Left lung (tissue), 4 donors: ENCODE measurements at regions not wholly inside any gene's neighbourhood (a gene's known extent, or its start where the extent isn't known, plus 50 kb on each side); places are given as distances from the start of the nearest gene placed in this dataset.
"Not testable (repeated sequence)": the region's sequence is repeated elsewhere in the genome, so short reads cannot be mapped to it uniquely, and the experiment has no call there.

Experiments used
- ATAC-seq: fragments of 200-7000 bp; cut with Tn5 transposase; one replicate; pipeline ENCODE4 v1.9.1; 2020; ENCODE audit warnings: moderate library complexity
- DNase-seq, 4 donors: peaks; one replicate each; pipeline ENCODE4 v3.0.0-alpha.2; 2013 to 2020
- H3K27ac ChIP-seq, 2 donors: fragments of 200-600 bp; sonication (generic) in 1 of 2; one replicate each; pipeline versions ENCODE4 v1.5.0 to v1.8.0; 2020 to 2021
- H3K27me3 ChIP-seq, 2 donors: fragments of 200-600 bp; sonication (generic) in 1 of 2; one replicate each; pipeline versions ENCODE4 v1.5.0 to v1.8.0; 2020 to 2021
- H3K36me3 ChIP-seq, 2 donors: fragments of 200-600 bp; sonication (generic) in 1 of 2; one replicate each; pipeline versions ENCODE4 v1.5.0 to v1.8.0; 2020 to 2021
- H3K4me1 ChIP-seq, 2 donors: fragments of 200-600 bp; one replicate each; pipeline ENCODE4 v1.8.0; 2021
- H3K4me3 ChIP-seq, 2 donors: fragments of 200-600 bp; sonication (generic) in 1 of 2; one replicate each; pipeline versions ENCODE4 v1.5.0 to v1.8.0; 2020 to 2021; ENCODE audit warnings: mild to moderate bottlenecking in 1 of 2
- H3K9me3 ChIP-seq, 2 donors: fragments of 200-600 bp; sonication (generic) in 1 of 2; one replicate each; pipeline versions ENCODE4 v1.5.0 to v1.8.0; 2020 to 2021
- intact Hi-C, 2 donors: fragments of 100-400 bp; cut with DNase I; formaldehyde crosslinking; loops; one replicate each; pipeline versions ENCODE4 v1.11.2 to v1.14.2; 2022
- TF ChIP-seq, protein P1 (sequence below), 2 donors: fragments of 200-600 bp; sonication (generic) in 1 of 2; IDR thresholded peaks; one replicate each; pipeline versions ENCODE4 v1.5.0 to v1.8.0; 2021; ENCODE audit warnings: antibody characterized with exemption in 2 of 2
- donor health status: DM: no; HTN: yes; CAD: no.
- donor health status: DM: no; HTN: no; CAD: no.

DNA sequence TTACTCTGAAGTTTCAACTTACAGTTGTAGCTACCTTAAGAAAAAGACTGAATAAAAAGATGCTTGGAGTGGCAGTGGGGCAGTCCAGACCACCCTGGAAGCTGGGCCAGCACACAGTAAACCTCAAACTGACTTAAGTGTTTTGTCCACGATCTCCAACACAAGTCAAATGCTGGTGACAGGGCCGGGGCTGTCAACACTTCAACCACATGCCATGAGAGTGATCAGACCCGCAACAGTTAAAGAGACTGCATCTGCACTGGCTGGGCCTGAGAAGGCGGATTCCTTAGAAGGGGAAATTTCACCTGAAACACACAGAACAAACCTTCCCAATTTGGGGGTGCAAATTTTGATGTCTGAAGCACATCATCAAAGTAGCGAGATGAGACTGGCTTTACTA, 223.5 kb upstream of the CAND1 start:
- Histone ChIP-seq H3K27ac (no peak overlapping the region), H3K9me3 (no peaks in the 10 kb centered on the region), H3K4me1 (no peaks in the 10 kb centered on the region), H3K36me3 (no peaks in the 10 kb centered on the region), H3K4me3 (no peak overlapping the region), H3K27me3 (no peaks in the 10 kb centered on the region)
- DNase-seq (no peak), ATAC-seq (no peak)
- intact Hi-C loops: no loop called here
- TF ChIP-seq, protein P1, sequence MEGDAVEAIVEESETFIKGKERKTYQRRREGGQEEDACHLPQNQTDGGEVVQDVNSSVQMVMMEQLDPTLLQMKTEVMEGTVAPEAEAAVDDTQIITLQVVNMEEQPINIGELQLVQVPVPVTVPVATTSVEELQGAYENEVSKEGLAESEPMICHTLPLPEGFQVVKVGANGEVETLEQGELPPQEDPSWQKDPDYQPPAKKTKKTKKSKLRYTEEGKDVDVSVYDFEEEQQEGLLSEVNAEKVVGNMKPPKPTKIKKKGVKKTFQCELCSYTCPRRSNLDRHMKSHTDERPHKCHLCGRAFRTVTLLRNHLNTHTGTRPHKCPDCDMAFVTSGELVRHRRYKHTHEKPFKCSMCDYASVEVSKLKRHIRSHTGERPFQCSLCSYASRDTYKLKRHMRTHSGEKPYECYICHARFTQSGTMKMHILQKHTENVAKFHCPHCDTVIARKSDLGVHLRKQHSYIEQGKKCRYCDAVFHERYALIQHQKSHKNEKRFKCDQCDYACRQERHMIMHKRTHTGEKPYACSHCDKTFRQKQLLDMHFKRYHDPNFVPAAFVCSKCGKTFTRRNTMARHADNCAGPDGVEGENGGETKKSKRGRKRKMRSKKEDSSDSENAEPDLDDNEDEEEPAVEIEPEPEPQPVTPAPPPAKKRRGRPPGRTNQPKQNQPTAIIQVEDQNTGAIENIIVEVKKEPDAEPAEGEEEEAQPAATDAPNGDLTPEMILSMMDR (IDR thresholded peaks at IDR 0.05): no peak

DNA sequence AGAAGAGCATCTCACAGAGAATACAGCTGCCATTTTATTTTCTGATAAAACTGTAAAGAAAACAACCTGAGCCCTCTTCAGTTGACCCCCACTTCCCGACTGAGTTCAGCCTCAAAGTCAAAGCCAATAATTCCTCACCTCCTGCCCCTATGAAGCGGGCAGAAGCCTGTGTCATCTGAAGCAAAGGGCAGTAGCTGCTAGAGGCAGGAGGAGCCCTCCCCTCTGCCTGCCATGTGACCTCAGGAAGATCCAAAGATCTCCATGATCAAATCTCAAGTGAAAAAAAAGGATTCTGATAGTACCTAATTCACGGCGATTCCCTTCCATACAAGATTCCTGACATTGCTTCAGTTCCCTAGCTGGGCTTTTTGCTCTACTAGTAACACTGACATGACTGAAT, 223.1 kb upstream of the CAND1 start:
- no peak for DNase-seq
- H3K36me3 ChIP-seq: no peaks in the 10 kb centered on the region
- intact Hi-C loops: no loop called here
- H3K27me3 ChIP-seq: no peaks in the 10 kb centered on the region
- no peak overlapping the region for H3K4me3 ChIP-seq
- ATAC-seq: no peak
- H3K27ac ChIP-seq: no peak overlapping the region
- H3K9me3 ChIP-seq: no peaks in the 10 kb centered on the region
- TF ChIP-seq, protein P1 (IDR thresholded peaks at IDR 0.05): no peak
- no peaks in the 10 kb centered on the region for H3K4me1 ChIP-seq

DNA sequence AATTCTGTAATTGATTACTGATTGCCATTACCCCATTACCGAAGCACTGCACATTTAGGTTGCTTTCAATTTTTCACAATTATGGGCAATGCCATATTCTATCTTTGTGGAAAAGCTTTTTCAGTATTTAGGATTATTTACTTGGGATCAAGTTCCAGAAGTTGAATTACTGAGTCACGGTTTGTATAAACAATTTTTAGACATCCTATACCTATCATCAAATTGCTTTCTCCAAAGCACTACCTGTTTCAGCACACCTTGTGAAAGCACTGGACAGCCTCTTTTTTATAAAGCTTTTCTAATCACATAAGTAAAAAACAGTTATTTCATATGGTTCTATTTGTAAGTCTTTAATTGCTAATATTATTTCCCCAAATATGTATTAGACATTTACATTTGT, 221.5 kb upstream of the CAND1 start:
- no peak overlapping the region for H3K4me3 ChIP-seq
- no peaks in the 10 kb centered on the region for H3K36me3 ChIP-seq
- ATAC-seq (no peak), DNase-seq (no peak)
- no peaks in the 10 kb centered on the region for H3K27me3 ChIP-seq
- no peaks in the 10 kb centered on the region for H3K9me3 ChIP-seq
- no peak overlapping the region for H3K27ac ChIP-seq
- intact Hi-C loops: no loop called here
- TF ChIP-seq, protein P1 (IDR thresholded peaks at IDR 0.05): no peak
- H3K4me1 ChIP-seq: no peaks in the 10 kb centered on the region

DNA sequence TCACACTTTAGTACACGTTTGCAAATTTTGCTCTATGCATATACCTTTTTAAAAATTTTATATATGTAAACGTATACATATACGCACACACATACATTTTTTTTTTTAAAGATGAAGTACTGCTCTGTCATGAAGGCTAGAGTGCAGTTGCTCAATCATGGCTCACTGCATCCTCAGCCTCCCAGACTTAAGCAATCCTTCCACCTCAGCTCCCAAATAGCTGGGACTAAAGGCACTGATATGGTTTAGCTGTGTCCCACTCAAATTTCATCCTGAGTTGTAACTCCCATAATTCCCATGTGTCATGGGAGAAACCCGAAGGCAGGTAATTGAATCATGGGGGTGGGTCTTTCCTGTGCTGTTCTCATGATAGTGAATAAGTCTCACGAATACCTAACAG, 220.8 kb upstream of the CAND1 start:
- Histone ChIP-seq H3K4me1 (no peaks in the 10 kb centered on the region), H3K27ac (no peak overlapping the region), H3K4me3 (no peak overlapping the region), H3K9me3 (no peaks in the 10 kb centered on the region), H3K36me3 (no peaks in the 10 kb centered on the region), H3K27me3 (no peaks in the 10 kb centered on the region)
- DNase-seq (no peak), ATAC-seq (no peak)
- intact Hi-C loops: no loop called here
- TF ChIP-seq, protein P1 (IDR thresholded peaks at IDR 0.05): no peak

DNA sequence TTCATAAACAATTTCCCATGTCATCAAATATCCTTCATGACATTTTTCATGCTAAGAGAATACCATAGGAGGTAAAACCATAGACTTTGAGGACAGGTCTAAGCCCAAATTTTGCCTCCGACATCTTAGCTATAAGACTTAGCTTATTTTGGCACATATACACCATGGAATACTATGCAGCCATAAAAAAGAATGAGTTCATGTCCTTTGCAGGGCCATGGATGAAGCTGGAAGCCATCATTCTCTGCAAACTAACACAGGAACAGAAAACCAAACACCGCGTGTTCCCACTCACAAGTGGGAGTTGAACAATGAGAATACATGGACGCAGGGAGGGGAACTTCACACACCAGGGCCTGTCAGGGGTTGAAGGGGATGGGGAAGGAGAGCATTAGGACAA, 220.0 kb upstream of the CAND1 start:
- H3K9me3 ChIP-seq, intact Hi-C loops, H3K4me1 ChIP-seq: not testable (repeated sequence)

DNA sequence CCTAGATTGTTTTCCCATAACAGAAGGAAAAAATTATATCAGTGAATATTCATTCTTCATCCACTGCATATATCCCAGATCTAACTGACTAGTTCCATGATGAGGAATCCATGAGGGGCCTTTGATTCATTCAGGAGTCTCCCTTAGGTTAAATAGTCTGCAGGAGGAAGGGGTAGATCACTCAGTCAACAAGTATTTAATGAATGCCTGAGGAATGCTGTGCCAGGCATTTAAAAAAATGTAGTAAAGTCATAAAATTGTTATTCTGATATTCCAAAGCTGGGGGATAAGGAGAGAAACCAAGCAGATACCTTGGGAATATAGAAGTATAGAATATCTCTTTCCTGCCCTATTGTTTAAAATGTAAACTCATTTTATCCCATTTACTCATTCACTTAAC, 216.2 kb upstream of the CAND1 start:
- no peak overlapping the region for H3K4me3 ChIP-seq
- no peaks in the 10 kb centered on the region for H3K4me1 ChIP-seq
- DNase-seq (no peak), ATAC-seq (no peak)
- no peaks in the 10 kb centered on the region for H3K27me3 ChIP-seq
- intact Hi-C loops: no loop called here
- no peak overlapping the region for H3K27ac ChIP-seq
- H3K9me3 ChIP-seq: no peaks in the 10 kb centered on the region
- TF ChIP-seq, protein P1 (IDR thresholded peaks at IDR 0.05): no peak
- H3K36me3 ChIP-seq: no peaks in the 10 kb centered on the region

More for the DNA sequence above, 220.0 kb upstream of the CAND1 start:
- not testable (repeated sequence) for H3K4me3 ChIP-seq, H3K27me3 ChIP-seq, DNase-seq, ATAC-seq, H3K27ac ChIP-seq, H3K36me3 ChIP-seq
